OCI-LY1 (cell line): ENCODE measurements at regions not wholly inside any gene's neighbourhood (a gene's known extent, or its start where the extent isn't known, plus 50 kb on each side); places are given as distances from the start of the nearest gene placed in this dataset.

Experiments
- H2AFZ ChIP-seq: fragments of 200-600 bp; sonication (generic), shearing (Covaris generic); 2 replicates; pipeline ENCODE4 v1.6.0; 2014; ENCODE audit warnings: antibody characterized with exemption, mild to moderate bottlenecking, low read length
- H3F3A ChIP-seq: fragments of 200-600 bp; sonication (generic), shearing (Covaris generic); 2 replicates; pipeline ENCODE4 v1.6.0; 2014; ENCODE audit warnings: mild to moderate bottlenecking, antibody characterized with exemption, low read length, moderate library complexity; ENCODE audit not compliant: insufficient read depth
- H3K27ac ChIP-seq: fragments of 200-600 bp; sonication (generic); 2 replicates; pipeline ENCODE4 v1.5.1; 2014; ENCODE audit warnings: low read length, mixed run types, mild to moderate bottlenecking, low read depth; ENCODE audit not compliant: poor library complexity, severe bottlenecking
- H3K27me3 ChIP-seq: fragments of 200-600 bp; sonication (generic); 2 replicates; pipeline ENCODE4 v1.6.0; 2014; ENCODE audit warnings: antibody characterized with exemption, mild to moderate bottlenecking, low read length, moderate library complexity; ENCODE audit not compliant: insufficient read depth
- H3K36me3 ChIP-seq: fragments of 200-600 bp; sonication (generic); 2 replicates; pipeline ENCODE4 v1.6.1; 2014; ENCODE audit warnings: mild to moderate bottlenecking, antibody characterized with exemption, low read length, moderate library complexity, mixed read lengths; ENCODE audit not compliant: insufficient read depth
- H3K4me1 ChIP-seq: fragments of 200-600 bp; sonication (generic); 2 replicates; pipeline ENCODE4 v1.5.1; 2014; ENCODE audit warnings: mild to moderate bottlenecking, low read length, moderate library complexity; ENCODE audit not compliant: insufficient read depth, severe bottlenecking
- H3K4me2 ChIP-seq: fragments of 200-600 bp; sonication (generic), shearing (Covaris generic); 2 replicates; pipeline ENCODE4 v1.6.1; 2014; ENCODE audit warnings: low read length
- H3K4me3 ChIP-seq: fragments of 200-600 bp; sonication (generic); 2 replicates; pipeline ENCODE4 v1.5.1; 2014; ENCODE audit warnings: low read length, low read depth, mild to moderate bottlenecking, mixed read lengths; ENCODE audit not compliant: poor library complexity, severe bottlenecking
- H3K79me2 ChIP-seq: fragments of 200-600 bp; shearing (Covaris generic); 2 replicates; pipeline ENCODE4 v1.6.1; 2016; ENCODE audit warnings: mixed run types, low read length, mixed read lengths; ENCODE audit not compliant: insufficient read depth
- H3K9ac ChIP-seq: fragments of 200-600 bp; sonication (generic), shearing (Covaris generic); 2 replicates; pipeline ENCODE4 v1.6.1; 2014; ENCODE audit warnings: mild to moderate bottlenecking, low read length, mixed read lengths
- H3K9me2 ChIP-seq: fragments of 200-600 bp; sonication (generic), shearing (Covaris generic); 2 replicates; pipeline ENCODE4 v1.6.1; 2014; ENCODE audit warnings: low read depth, mild to moderate bottlenecking, low read length, mixed read lengths
- H3K9me3 ChIP-seq: fragments of 200-600 bp; shearing (Covaris generic); 2 replicates; pipeline ENCODE4 v1.6.1; 2014; ENCODE audit warnings: low read length, mixed read lengths
- H4K20me1 ChIP-seq: fragments of 200-600 bp; sonication (generic), shearing (Covaris generic); 2 replicates; pipeline ENCODE4 v1.6.0; 2016; ENCODE audit warnings: mild to moderate bottlenecking, low read length; ENCODE audit not compliant: insufficient read depth
- CTCF ChIP-seq: fragments of 200-600 bp; sonication (generic), shearing (Covaris generic); IDR thresholded peaks from 2 replicates; pipeline ENCODE4 v1.5.1; 2017; ENCODE audit warnings: mild to moderate bottlenecking, antibody characterized with exemption, low read length, moderate library complexity, mixed read lengths
- EZH2 ChIP-seq: fragments of 200-600 bp; sonication (generic), shearing (Covaris generic); IDR thresholded peaks from 2 replicates; pipeline ENCODE4 v1.8.0; 2017; ENCODE audit warnings: borderline replicate concordance, mixed run types, mild to moderate bottlenecking, antibody characterized with exemption, low read length, moderate library complexity, mixed read lengths

DNA sequence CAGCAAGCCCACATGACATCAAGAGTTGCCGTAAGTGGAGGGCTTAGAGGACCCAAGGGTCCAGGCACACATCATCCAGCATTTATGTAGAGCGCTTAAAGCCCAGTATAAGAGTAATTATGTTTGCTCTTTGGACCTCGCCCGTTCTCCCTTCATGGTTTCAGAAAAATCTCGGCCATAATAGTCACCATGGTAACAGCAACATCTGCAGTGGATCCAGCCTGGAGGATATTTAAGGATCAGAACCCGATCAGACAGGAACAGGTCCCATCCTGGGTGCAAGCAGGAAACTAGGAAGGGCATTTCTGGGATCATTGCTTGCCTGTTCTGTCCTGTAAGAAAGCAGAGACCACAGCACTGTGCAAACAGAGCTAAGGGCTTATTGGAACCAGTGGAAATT lies 89.9 kb upstream of the KAZN start:
- Histone ChIP-seq H3K27me3 (0 out of 2 replicates have a peak, but pooled peaks cover 5% of the 10 kb centered on the region), H3F3A (no peaks in the 10 kb centered on the region), H3K9me3 (no peaks in the 10 kb centered on the region), H2AFZ (no peak overlapping the region), H3K4me2 (no peak overlapping the region), H3K4me3 (no peak overlapping the region), H3K4me1 (no peaks in the 10 kb centered on the region), H3K9ac (no peak overlapping the region), H3K9me2 (no peaks in the 10 kb centered on the region), H4K20me1 (no peaks in the 10 kb centered on the region), H3K36me3 (no peaks in the 10 kb centered on the region), H3K79me2 (no peaks in the 10 kb centered on the region), H3K27ac (no peak overlapping the region)
- TF ChIP-seq CTCF: no peak
- no peak for TF ChIP-seq EZH2

DNA sequence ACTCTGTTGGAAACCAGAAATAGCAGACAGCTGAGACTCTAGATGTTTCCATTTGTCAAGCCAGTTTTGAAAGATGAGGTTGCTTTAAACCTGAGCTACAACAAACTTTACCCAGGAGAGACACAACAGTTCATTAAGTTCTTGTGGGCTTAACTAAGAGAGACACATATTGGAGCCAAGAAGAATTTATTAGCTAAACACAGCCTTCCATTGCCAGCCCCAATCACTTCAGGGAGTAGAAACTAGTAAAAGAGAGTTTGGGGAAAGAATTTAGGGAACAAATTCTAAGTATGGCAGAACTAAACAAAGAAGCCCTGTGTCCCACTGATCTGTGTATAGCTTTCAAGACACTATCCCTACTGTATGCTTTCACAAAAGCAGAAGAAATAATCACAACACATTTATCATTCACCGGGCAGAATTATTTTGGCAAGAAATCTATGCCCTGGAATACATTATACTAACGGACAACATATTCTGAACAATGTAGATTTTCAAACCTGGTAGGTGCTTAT lies 87.3 kb upstream of the KAZN start:
- H3K9me3 ChIP-seq: no peaks in the 10 kb centered on the region
- no peak overlapping the region for H3K27ac ChIP-seq
- H2AFZ ChIP-seq: no peak overlapping the region
- no peaks in the 10 kb centered on the region for H3K4me1 ChIP-seq
- 0 out of 2 replicates have a peak, but pooled peaks cover 5% of the 10 kb centered on the region for H3K27me3 ChIP-seq
- no peaks in the 10 kb centered on the region for H3F3A ChIP-seq
- H3K79me2 ChIP-seq: no peaks in the 10 kb centered on the region
- no peaks in the 10 kb centered on the region for H3K9me2 ChIP-seq
- H3K4me3 ChIP-seq: no peak overlapping the region
- H4K20me1 ChIP-seq: no peaks in the 10 kb centered on the region
- no peak overlapping the region for H3K4me2 ChIP-seq
- H3K36me3 ChIP-seq: no peaks in the 10 kb centered on the region
- TF ChIP-seq CTCF (no peak), EZH2 (no peak)
- H3K9ac ChIP-seq: no peak overlapping the region

DNA sequence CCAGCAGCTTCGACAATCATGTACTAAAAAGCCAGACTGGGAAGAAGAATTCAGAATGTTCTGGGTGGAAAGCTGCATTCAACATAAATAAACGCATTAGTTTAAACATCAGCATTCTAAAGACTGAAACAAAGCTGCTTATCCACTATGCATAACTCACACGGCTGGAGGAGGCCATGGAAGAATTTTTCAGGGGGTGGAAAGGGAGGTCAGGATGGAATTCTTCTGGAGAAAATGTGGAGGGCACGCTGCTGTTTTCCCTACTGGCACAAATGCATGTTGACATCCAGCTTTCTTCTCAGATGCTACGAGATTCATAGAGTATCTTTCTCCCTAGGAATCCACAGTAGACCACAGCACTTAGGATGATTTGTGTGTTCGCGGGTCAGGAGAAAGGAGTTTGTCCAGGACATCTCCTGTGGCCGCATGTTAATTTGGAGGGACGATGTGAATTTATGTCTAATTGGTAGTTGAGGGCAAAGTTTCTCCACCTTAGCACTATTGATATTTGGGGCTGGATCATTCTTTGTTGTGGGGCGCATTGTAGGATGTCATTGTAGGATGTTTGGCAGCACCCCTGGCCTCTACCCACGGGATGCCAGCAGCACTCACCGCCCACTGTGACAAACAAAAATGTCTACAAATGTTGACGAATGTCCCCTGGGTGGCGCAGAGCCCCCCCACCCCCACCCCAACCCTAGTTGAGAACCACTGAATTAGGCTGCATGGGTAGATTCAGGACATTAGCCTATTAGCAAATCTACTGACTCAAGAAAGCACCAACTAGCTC lies 86.5 kb upstream of the KAZN start:
- H3K9me2 ChIP-seq: no peaks in the 10 kb centered on the region
- no peak overlapping the region for H3K4me2 ChIP-seq

More for the DNA sequence above, 86.5 kb upstream of the KAZN start:
- H3K9me3 ChIP-seq: no peaks in the 10 kb centered on the region
- H3K9ac ChIP-seq: no peak overlapping the region
- TF ChIP-seq EZH2 (no peak), CTCF (no peak)
- H3F3A ChIP-seq: no peaks in the 10 kb centered on the region
- 0 out of 2 replicates have a peak, but pooled peaks cover 5% of the 10 kb centered on the region for H3K27me3 ChIP-seq
- no peak overlapping the region for H2AFZ ChIP-seq
- no peaks in the 10 kb centered on the region for H3K36me3 ChIP-seq
- no peak overlapping the region for H3K4me3 ChIP-seq
- H3K27ac ChIP-seq: no peak overlapping the region
- H3K4me1 ChIP-seq: no peaks in the 10 kb centered on the region
- no peaks in the 10 kb centered on the region for H4K20me1 ChIP-seq
- no peaks in the 10 kb centered on the region for H3K79me2 ChIP-seq
